ENCODE measurements at regions not wholly inside any gene's neighbourhood (a gene's known extent, or its start where the extent isn't known, plus 50 kb on each side); places are given as distances from the start of the nearest gene placed in this dataset.

DNA sequence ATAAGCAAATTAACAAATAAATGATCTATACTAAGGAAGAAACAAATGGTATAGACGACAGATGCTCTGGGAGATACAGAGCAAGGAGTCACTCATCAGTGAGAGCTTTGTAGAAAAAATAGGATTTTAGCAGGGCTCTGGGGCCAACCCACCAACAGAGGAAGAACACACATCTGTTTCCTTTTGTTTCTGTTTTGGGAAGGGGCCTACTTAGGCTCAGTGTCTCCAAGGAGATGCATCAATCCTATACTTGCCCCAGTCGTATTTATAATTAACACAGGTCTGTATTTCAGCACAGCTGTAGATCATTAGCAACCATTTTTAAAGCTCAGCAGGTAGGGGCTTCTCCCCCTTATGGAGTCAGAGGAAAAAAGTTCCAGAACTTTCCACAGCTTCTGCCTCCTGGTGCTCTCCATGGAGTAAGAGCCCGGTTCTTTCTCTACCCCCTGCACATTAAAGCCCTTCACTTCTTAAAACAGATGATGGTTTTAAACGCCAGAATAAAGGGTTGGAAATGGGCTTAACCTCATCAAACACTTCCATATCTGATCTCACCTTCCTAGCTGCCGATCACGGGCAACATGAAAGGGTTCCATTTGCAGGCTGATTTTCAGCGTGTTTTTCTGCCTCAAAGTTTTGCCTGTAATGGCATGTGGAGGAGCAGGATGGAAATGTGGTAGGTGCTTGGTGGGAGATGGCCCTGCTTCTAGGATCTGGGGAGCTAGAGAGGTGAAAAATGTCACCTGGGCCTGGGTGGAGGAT is 291.7 kb downstream of the TCF7L2 start:
- TF ChIP-seq, protein P1, sequence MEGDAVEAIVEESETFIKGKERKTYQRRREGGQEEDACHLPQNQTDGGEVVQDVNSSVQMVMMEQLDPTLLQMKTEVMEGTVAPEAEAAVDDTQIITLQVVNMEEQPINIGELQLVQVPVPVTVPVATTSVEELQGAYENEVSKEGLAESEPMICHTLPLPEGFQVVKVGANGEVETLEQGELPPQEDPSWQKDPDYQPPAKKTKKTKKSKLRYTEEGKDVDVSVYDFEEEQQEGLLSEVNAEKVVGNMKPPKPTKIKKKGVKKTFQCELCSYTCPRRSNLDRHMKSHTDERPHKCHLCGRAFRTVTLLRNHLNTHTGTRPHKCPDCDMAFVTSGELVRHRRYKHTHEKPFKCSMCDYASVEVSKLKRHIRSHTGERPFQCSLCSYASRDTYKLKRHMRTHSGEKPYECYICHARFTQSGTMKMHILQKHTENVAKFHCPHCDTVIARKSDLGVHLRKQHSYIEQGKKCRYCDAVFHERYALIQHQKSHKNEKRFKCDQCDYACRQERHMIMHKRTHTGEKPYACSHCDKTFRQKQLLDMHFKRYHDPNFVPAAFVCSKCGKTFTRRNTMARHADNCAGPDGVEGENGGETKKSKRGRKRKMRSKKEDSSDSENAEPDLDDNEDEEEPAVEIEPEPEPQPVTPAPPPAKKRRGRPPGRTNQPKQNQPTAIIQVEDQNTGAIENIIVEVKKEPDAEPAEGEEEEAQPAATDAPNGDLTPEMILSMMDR (IDR thresholded peaks at IDR 0.05; ENCODE audit: low read depth, low read length) = no peak
- TF ChIP-seq EZH2phosphoT487 (IDR thresholded peaks at IDR 0.05; ENCODE audit: low read depth) = no peak

All from OCI-LY3 (cell line).